ENCODE measurements at regions not wholly inside any gene's neighbourhood (a gene's known extent, or its start where the extent isn't known, plus 50 kb on each side); places are given as distances from the start of the nearest gene placed in this dataset.
A peak's percentile ranks its signal among the peaks of the same experiment; 100 is the strongest.

DNA sequence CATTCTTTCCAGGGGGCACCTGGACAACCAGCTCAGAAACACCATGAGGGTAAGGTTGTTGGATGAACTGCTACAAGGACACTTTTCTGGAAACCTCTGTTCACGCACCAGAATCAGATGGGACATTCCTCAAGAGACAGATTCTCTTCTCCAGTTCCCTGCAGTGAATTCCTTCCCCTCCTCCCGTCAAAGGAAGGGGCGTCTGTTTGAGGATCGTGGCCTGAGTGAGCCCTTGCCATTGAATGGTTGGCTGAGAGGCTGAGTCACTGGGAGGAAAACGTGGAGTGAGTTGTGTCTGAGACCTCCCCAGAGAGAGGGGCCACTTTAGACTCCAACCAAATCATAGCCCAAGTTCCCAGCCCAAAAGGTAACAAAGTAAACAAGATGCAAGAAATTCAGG, 79.4 kb upstream of the ZNF507 start:
- DNase-seq, result peak; percentile 84

DNA sequence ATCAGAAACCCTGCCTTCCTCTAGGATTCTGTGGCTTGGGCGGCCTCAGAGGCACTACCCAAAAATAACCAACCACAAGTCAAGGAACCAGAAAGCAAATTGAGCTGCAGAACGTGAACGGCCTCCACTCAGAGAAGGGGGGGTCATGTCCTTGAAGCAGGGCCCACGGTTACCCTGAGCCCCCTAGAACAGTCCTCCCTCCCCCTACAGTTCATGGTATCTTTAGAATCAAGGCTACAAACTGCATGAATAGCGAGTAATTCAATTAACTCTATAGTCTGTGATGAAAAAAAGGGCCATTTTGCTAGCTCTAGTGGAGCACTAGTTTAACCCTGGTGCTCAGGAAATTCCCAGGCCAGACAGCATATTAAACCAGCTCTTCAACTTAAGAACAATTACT, 79.0 kb upstream of the ZNF507 start:
- DNase-seq, result no peak

DNA sequence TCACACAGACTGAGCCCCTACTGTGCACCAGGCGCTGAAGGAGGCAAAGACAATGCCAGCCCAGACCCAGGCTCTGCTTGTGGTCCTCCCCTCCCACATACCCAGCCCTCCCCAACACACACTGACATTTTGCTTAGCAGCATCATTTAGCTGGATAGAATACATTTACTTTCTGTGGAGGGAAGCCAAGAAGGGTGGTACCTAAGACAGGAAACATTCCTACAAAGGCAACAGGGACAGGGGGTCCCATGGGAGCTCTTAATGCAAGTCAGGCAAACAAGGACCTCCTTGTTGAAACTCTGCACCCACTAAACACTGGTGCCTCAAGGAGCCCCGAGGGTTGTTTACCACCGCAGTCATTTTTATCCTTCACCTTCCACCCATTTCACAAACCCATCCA, 77.0 kb upstream of the ZNF507 start:
- no peak for DNase-seq

DNA sequence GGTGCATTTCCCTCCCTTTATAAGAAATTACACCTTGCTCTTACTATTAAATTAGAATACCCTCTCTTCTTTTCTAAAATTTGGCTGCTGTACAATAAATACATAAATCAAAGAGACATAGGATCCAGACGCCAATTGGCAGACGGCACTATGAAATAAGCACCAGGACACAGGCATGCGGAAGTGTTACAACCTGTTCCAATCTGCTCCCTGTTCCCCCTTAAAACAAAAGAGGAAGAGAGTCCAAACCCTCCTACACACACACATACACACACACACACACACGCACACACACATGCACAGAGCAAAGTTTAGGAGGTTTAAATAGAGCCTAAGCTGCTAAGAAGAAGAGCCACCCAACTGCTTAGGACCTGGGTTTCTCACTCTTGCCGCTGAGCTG, 75.6 kb upstream of the ZNF507 start:
- DNase-seq, result no peak

DNA sequence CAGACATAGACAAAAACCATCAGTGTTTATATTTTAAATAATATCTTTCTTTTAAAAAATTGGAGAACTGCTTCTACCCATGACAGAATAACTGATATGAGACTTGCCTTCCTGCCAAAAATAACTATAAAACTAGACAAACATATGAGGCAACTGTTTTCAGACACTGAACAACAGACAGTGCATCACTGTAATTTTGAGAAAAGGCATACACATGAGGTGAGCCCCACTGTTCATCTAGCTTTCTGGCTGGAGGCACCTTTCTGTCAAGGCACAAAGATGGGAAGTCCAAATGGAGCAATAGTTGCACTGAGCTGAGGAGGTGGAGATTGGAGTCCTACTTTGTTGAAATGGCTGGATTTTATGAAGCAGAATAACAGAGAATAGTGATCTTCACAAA, 71.9 kb upstream of the ZNF507 start:
- no peak for DNase-seq

DNA sequence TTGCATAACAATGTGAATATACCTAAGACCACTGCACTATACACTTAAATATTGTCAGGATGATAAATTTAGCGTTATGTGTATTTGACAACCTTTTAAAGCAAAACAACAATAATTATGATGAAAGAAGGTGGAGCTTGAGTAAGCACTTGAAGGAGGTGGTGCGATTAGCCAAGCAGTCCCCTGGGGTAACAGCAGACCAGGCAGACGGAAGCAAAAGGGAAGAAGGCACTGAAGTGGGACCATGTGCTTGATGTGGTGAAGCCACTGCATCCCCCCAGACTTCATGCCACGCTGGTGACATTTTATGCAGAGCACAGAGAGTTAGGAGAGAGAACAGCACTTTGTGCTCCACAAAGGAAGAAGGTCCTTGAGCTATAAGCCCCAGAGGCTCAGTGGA, 58.3 kb upstream of the ZNF507 start:
- no peak for DNase-seq

DNA sequence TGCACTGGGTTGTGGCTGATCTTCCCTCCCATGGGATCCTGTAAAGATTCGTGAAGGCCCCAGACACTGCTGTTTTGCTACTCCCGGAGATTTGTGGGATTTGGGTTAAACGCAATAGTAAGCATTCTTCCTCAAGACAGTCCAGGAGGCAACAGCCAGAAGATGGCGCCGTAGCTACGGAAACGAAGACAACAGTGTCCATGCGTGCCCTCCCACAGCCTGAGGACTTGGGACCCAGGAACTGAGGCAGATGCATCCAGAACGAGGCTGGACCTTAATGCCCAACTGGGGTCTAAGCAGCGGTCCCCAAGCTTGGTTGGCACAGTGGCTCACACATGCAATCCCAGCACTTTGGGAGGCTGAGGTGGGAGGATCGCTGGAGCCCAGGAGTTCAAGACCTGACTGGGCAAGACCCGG, 57.6 kb upstream of the ZNF507 start:
- DNase-seq, result peak; percentile 83

DNA sequence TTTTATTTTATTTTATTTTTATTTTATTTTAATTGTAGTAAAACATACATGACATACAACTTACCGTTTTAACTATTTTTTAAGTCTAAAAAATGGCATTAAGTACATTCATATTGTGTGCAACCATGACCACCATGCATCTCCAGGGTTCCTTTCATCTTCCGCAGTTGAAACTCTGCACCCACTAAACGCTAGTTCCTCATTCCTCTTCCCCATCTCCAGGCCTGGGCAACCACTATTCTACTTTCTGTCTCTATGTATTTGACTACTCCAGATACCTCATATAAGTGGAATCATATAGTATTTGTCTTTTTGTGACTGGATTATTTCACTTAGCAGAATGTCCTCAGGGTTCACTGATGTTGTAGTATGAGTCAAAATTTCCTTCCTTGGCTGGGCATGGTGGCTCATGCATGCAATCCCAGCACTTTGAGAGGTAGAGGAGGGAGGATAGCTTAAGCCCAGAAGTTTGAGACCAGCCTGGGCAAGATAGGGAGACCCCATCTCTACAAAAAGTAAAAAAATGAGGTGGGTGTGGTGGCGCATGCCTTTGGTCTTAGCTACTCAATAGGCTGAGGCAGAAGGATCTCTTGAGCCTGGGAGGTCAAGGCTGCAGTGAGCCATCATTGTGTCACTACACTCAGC, 55.7 kb upstream of the ZNF507 start:
- DNase-seq, result no peak

DNA sequence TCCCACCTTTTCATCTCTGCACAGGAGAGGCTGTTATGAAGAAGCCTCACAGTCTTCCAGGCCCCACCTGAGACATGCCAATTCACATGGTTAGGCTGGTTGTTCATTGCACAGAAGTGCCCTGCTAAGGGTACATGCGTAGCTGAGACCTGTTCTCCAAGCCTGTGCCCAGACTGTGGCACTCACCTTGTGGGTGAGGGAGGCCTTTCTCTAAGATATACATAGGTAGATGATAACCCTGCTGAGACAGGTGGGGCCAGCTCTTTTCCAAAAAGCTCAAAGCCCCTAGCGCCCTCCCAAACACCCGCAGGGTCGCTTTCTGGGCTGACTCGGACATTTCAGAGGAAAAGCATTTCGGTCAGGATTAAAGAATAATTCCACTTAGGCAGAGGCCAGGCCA, 53.5 kb upstream of the ZNF507 start:
- DNase-seq, result no peak

DNA sequence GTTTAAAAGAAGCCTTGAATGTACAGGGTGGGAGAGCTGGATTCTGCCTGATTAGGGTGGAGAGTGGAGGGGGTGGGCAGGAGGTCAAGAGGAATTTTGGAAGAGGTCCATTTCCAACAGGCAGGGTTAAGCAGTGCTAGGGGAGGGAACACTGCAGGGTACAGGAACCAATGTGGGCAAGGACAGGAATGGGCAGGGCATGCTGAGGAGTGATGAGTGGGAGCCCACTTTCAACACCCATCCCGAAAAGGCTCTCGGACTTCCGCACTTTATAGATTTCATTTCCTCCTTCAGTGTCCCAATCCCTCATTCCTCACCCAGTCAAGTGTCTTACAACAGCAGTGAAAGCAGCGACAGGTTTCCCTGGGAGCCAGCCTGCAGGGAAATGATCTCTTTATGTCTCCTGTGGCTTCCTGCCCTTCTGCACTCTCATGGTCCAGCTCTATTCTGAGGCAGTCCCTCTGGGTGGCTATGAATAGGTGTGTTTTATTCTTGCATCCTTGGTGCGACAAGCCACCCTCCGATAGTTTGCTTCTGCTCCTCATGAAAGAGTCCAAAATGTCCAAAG, 50.5 kb upstream of the ZNF507 start:
- no peak for DNase-seq

Data from islet precursor cell (in vitro differentiated cells).